ENCODE measurements at regions not wholly inside any gene's neighbourhood (a gene's known extent, or its start where the extent isn't known, plus 50 kb on each side); places are given as distances from the start of the nearest gene placed in this dataset.

- TF ChIP-seq EP300 (conservative IDR thresholded peaks at IDR 0.05; ENCODE audit: poor library complexity, severe bottlenecking) (no peak), EZH2 (IDR thresholded peaks at IDR 0.05; ENCODE audit: borderline replicate concordance, insufficient read depth, low read length, poor library complexity, severe bottlenecking) (no peak), MXI1 (conservative IDR thresholded peaks at IDR 0.05; ENCODE audit: poor library complexity, severe bottlenecking) (no peak), TAF1 (IDR thresholded peaks at IDR 0.05; ENCODE audit: low read depth) (no peak), SMC3 (conservative IDR thresholded peaks at IDR 0.05; ENCODE audit: poor library complexity) (no peak), POLR2AphosphoS5 (IDR thresholded peaks at IDR 0.05) (no peak), RAD21 (conservative IDR thresholded peaks at IDR 0.05) (no peak)
- TF ChIP-seq, protein P1, sequence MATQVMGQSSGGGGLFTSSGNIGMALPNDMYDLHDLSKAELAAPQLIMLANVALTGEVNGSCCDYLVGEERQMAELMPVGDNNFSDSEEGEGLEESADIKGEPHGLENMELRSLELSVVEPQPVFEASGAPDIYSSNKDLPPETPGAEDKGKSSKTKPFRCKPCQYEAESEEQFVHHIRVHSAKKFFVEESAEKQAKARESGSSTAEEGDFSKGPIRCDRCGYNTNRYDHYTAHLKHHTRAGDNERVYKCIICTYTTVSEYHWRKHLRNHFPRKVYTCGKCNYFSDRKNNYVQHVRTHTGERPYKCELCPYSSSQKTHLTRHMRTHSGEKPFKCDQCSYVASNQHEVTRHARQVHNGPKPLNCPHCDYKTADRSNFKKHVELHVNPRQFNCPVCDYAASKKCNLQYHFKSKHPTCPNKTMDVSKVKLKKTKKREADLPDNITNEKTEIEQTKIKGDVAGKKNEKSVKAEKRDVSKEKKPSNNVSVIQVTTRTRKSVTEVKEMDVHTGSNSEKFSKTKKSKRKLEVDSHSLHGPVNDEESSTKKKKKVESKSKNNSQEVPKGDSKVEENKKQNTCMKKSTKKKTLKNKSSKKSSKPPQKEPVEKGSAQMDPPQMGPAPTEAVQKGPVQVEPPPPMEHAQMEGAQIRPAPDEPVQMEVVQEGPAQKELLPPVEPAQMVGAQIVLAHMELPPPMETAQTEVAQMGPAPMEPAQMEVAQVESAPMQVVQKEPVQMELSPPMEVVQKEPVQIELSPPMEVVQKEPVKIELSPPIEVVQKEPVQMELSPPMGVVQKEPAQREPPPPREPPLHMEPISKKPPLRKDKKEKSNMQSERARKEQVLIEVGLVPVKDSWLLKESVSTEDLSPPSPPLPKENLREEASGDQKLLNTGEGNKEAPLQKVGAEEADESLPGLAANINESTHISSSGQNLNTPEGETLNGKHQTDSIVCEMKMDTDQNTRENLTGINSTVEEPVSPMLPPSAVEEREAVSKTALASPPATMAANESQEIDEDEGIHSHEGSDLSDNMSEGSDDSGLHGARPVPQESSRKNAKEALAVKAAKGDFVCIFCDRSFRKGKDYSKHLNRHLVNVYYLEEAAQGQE (IDR thresholded peaks at IDR 0.05; ENCODE audit: borderline replicate concordance) = no peak
- TF ChIP-seq, protein P2, sequence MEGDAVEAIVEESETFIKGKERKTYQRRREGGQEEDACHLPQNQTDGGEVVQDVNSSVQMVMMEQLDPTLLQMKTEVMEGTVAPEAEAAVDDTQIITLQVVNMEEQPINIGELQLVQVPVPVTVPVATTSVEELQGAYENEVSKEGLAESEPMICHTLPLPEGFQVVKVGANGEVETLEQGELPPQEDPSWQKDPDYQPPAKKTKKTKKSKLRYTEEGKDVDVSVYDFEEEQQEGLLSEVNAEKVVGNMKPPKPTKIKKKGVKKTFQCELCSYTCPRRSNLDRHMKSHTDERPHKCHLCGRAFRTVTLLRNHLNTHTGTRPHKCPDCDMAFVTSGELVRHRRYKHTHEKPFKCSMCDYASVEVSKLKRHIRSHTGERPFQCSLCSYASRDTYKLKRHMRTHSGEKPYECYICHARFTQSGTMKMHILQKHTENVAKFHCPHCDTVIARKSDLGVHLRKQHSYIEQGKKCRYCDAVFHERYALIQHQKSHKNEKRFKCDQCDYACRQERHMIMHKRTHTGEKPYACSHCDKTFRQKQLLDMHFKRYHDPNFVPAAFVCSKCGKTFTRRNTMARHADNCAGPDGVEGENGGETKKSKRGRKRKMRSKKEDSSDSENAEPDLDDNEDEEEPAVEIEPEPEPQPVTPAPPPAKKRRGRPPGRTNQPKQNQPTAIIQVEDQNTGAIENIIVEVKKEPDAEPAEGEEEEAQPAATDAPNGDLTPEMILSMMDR (IDR thresholded peaks at IDR 0.05; ENCODE audit: poor library complexity, severe bottlenecking) = no peak
Measured at GRCh38 chr21:41090981-41091380, 77.0 kb upstream of the BACE2 start.
